GM21723 (cell line): ENCODE measurements at regions not wholly inside any gene's neighbourhood (a gene's known extent, or its start where the extent isn't known, plus 50 kb on each side); places are given as distances from the start of the nearest gene placed in this dataset.

ENCODE experiments used
- ATAC-seq: cut with Tn5 transposase; IDR thresholded peaks from one replicate; pipeline ENCODE4 v1.9.1; 2021; ENCODE audit warnings: mild to moderate bottlenecking, moderate library complexity; ENCODE audit not compliant: unreplicated experiment

GRCh38 chr7:142606081-142606480 lies 143.2 kb upstream of the PRSS1 start:
- no peak for ATAC-seq

- ATAC-seq = no peak
Measured at GRCh38 chr7:142604671-142605070, 144.6 kb upstream of the PRSS1 start.

- no peak for ATAC-seq
Measured at GRCh38 chr7:142603870-142604448, 145.3 kb upstream of the PRSS1 start.

- no peak for ATAC-seq
Measured at GRCh38 chr7:142602756-142603155, 146.5 kb upstream of the PRSS1 start.

- no peak for ATAC-seq
Measured at GRCh38 chr7:142602183-142602582, 147.1 kb upstream of the PRSS1 start.

GRCh38 chr7:142598297-142598696 lies 151.0 kb upstream of the PRSS1 start:
- no peak for ATAC-seq

- ATAC-seq = no peak
Measured at GRCh38 chr7:142597547-142597946, 151.7 kb upstream of the PRSS1 start.

GRCh38 chr7:142595816-142596516 lies 153.3 kb upstream of the PRSS1 start:
- no peak for ATAC-seq

GRCh38 chr7:142594078-142594477 lies 155.2 kb upstream of the PRSS1 start:
- ATAC-seq = no peak

GRCh38 chr7:142593106-142593505 lies 156.2 kb upstream of the PRSS1 start:
- ATAC-seq = no peak

- no peak for ATAC-seq
Measured at GRCh38 chr7:142592664-142593063, 156.6 kb upstream of the PRSS1 start.

GRCh38 chr7:142592231-142592630 lies 157.0 kb upstream of the PRSS1 start:
- no peak for ATAC-seq

GRCh38 chr7:142590830-142591457 lies 158.3 kb upstream of the PRSS1 start:
- no peak for ATAC-seq

GRCh38 chr7:142590077-142590476 lies 159.2 kb upstream of the PRSS1 start:
- no peak for ATAC-seq

- peak; percentile 77 for ATAC-seq
Measured at GRCh38 chr7:142587578-142588191, 161.6 kb upstream of the PRSS1 start.

- ATAC-seq = no peak
Measured at GRCh38 chr7:142586611-142587010, 162.7 kb upstream of the PRSS1 start.

- no peak for ATAC-seq
Measured at GRCh38 chr7:142585425-142585824, 163.8 kb upstream of the PRSS1 start.

GRCh38 chr7:142584765-142585164 lies 164.5 kb upstream of the PRSS1 start:
- ATAC-seq = no peak

- peak; percentile 72 for ATAC-seq
Measured at GRCh38 chr7:142583446-142583845, 165.8 kb upstream of the PRSS1 start.

- no peak for ATAC-seq
Measured at GRCh38 chr7:142582351-142582750, 166.9 kb upstream of the PRSS1 start.

- peak; percentile 67 for ATAC-seq
Measured at GRCh38 chr7:142581341-142581740, 167.9 kb upstream of the PRSS1 start.

- ATAC-seq = no peak
Measured at GRCh38 chr7:142579946-142580345, 169.3 kb upstream of the PRSS1 start.
